HCT116 (cell line): ENCODE measurements at regions not wholly inside any gene's neighbourhood (a gene's known extent, or its start where the extent isn't known, plus 50 kb on each side); places are given as distances from the start of the nearest gene placed in this dataset.

Source experiments
- ATAC-seq: fragments of 200-7000 bp; cut with Tn5 transposase; 2 replicates; pipeline ENCODE4 v1.9.1; 2020; ENCODE audit warnings: mild to moderate bottlenecking, moderate library complexity
- BruUV-seq: library from RNA; stranded (reverse); fragments of 400-500 nt; replicated peaks from 2 replicates; lab custom pipeline; 2021; lab: Mats Ljungman, UMichigan
- CTCF ChIA-PET: fragments of 300-600 bp; sonication (Branson Sonifier 250); formaldehyde crosslinking; loops from one replicate; lab custom pipeline; 2021; ENCODE audit warnings: antibody characterized with exemption; lab: Charles Lee
- POLR2A ChIA-PET: fragments of 300-600, 350-600 bp; sonication (Branson Sonifier 250); formaldehyde crosslinking; loops from one replicate; lab custom pipeline; 2021; ENCODE audit warnings: antibody characterized with exemption; lab: Charles Lee
- RAD21 ChIA-PET, 2 experiments: fragments of 300-600 bp; sonication (Branson Sonifier 250); formaldehyde crosslinking; loops; one replicate each; lab custom pipeline; 2023; ENCODE audit warnings: low total read pairs in 2 of 2; ENCODE audit not compliant: uncharacterized antibody in 2 of 2, unreplicated experiment in 2 of 2, low non-redundant PET in 1 of 2; lab: Charles Lee
- DNase-seq: peaks from one replicate; pipeline ENCODE4 v3.0.0-alpha.2; 2010; ENCODE audit warnings: low read depth, low spot score
- H2AFZ ChIP-seq: fragments of 200-600 bp; shearing (Covaris generic), sonication (generic); 2 replicates; pipeline ENCODE4 v1.6.1; 2017; ENCODE audit warnings: low read depth, mixed run types, mixed read lengths, antibody characterized with exemption, low read length; ENCODE audit not compliant: poor library complexity, severe bottlenecking
- H3K27ac ChIP-seq: 2 replicates; pipeline ENCODE4 v1.5.1; 2012; ENCODE audit warnings: low read depth, low read length
- H3K27me3 ChIP-seq: fragments of 200-600 bp; sonication (generic); 2 replicates; pipeline ENCODE4 v1.6.1; 2016; ENCODE audit warnings: mixed run types, low read length, mixed read lengths; ENCODE audit not compliant: insufficient read depth
- H3K36me3 ChIP-seq, 2 experiments: fragments of 200-500 bp in 1 of 2; fragments of 200-600 bp in 1 of 2; sonication (Bioruptor generic) in 1 of 2; sonication (generic) in 1 of 2; 2 replicates each; pipeline versions ENCODE4 v1.5.1 to v1.6.1; 2014 to 2016; ENCODE audit warnings: low read length in 2 of 2, inconsistent platforms in 1 of 2, mixed read lengths in 1 of 2, mixed run types in 1 of 2; ENCODE audit not compliant: insufficient read depth in 2 of 2, control insufficient read depth in 1 of 2
- H3K4me1 ChIP-seq, 2 experiments: fragments of 200-600 bp in 1 of 2; sonication (generic) in 1 of 2; 2 replicates each; pipeline versions ENCODE4 v1.5.1 to v1.6.1; 2012 to 2017; ENCODE audit warnings: low read length in 2 of 2, inconsistent platforms in 1 of 2, mild to moderate bottlenecking in 1 of 2, mixed read lengths in 1 of 2, mixed run types in 1 of 2, moderate library complexity in 1 of 2; ENCODE audit not compliant: insufficient read depth in 2 of 2, control insufficient read depth in 1 of 2
- H3K4me2 ChIP-seq: fragments of 200-600 bp; sonication (generic); 2 replicates; pipeline ENCODE4 v1.6.1; 2017; ENCODE audit warnings: mixed run types, low read length, mixed read lengths
- H3K4me3 ChIP-seq, 2 experiments: fragments of 200-600 bp in 1 of 2; sonication (generic) in 1 of 2; replicated peaks in 1 of 2; 2 replicates each; pipeline ENCODE4 v1.5.1; 2011 to 2016; ENCODE audit warnings: low read length in 2 of 2, control low read depth in 1 of 2, low read depth in 1 of 2, mild to moderate bottlenecking in 1 of 2, mixed read lengths in 1 of 2, mixed run types in 1 of 2
- H3K79me2 ChIP-seq: fragments of 200-600 bp; sonication (generic); 2 replicates; pipeline ENCODE4 v1.6.1; 2017; ENCODE audit warnings: mild to moderate bottlenecking, mixed run types, low read length, moderate library complexity, mixed read lengths; ENCODE audit not compliant: insufficient read depth
- H3K9ac ChIP-seq: fragments of 200-600 bp; sonication (generic); 2 replicates; pipeline ENCODE4 v1.6.1; 2016; ENCODE audit warnings: low read length, mixed read lengths
- H3K9me2 ChIP-seq: fragments of 200-600 bp; sonication (generic), shearing (Covaris generic); 2 replicates; pipeline ENCODE4 v1.6.1; 2017; ENCODE audit warnings: mixed run types, mild to moderate bottlenecking, moderate library complexity; ENCODE audit not compliant: insufficient read depth
- H3K9me3 ChIP-seq, 2 experiments: fragments of 200-500 bp in 1 of 2; fragments of 200-600 bp in 1 of 2; sonication (Bioruptor generic) in 1 of 2; sonication (generic) in 1 of 2; 2 replicates each; pipeline ENCODE4 v1.6.1; 2014 to 2017; ENCODE audit warnings: low read length in 2 of 2, mixed read lengths in 2 of 2, inconsistent platforms in 1 of 2, low read depth in 1 of 2, mild to moderate bottlenecking in 1 of 2, mixed run types in 1 of 2, moderate library complexity in 1 of 2; ENCODE audit not compliant: control insufficient read depth in 1 of 2, insufficient read depth in 1 of 2
- H4K20me1 ChIP-seq: fragments of 200-600 bp; sonication (generic), shearing (Covaris generic); 2 replicates; pipeline ENCODE4 v1.6.1; 2017; ENCODE audit warnings: mixed run types, mild to moderate bottlenecking, moderate library complexity; ENCODE audit not compliant: insufficient read depth
- CEBPB ChIP-seq: IDR thresholded peaks from 2 replicates; pipeline ENCODE4 v1.6.1; 2012; ENCODE audit warnings: low read depth
- ELF1 ChIP-seq: IDR thresholded peaks from 2 replicates; pipeline ENCODE4 v1.6.1; 2012; ENCODE audit warnings: low read depth, borderline replicate concordance
- EZH2 ChIP-seq: fragments of 200-600 bp; sonication (generic); IDR thresholded peaks from 2 replicates; pipeline ENCODE4 v1.6.1; 2017; ENCODE audit warnings: antibody characterized with exemption, mixed run types
- EZH2phosphoT487 ChIP-seq: fragments of 200-600 bp; IDR thresholded peaks from 2 replicates; pipeline ENCODE4 v1.6.1; 2018; ENCODE audit warnings: antibody characterized with exemption, borderline replicate concordance
- JUND ChIP-seq: IDR thresholded peaks from 2 replicates; pipeline ENCODE4 v1.6.1; 2012
- POLR2AphosphoS5 ChIP-seq: IDR thresholded peaks from 2 replicates; pipeline ENCODE4 v1.6.1; 2011; ENCODE audit warnings: mild to moderate bottlenecking, low read depth, low read length, moderate library complexity
- RAD21 ChIP-seq: IDR thresholded peaks from 2 replicates; pipeline ENCODE4 v1.6.1; 2012; ENCODE audit warnings: low read depth, mild to moderate bottlenecking
- SRF ChIP-seq: IDR thresholded peaks from 2 replicates; pipeline ENCODE4 v1.6.1; 2012; ENCODE audit warnings: low read depth
- TCF7L2 ChIP-seq: IDR thresholded peaks from 2 replicates; pipeline ENCODE4 v1.7.0; 2011; ENCODE audit warnings: borderline replicate concordance, inconsistent platforms; ENCODE audit not compliant: insufficient read depth, insufficient read length; ENCODE audit errors: extremely low read depth
- ZNF274 ChIP-seq: fragments of 200-500 bp; sonication (Bioruptor generic); IDR thresholded peaks from 2 replicates; pipeline ENCODE4 v1.6.1; 2014; ENCODE audit warnings: mild to moderate bottlenecking, low read depth, low read length, inconsistent platforms
- intact Hi-C: fragments of 100-400 bp; cut with micrococcal nuclease; formaldehyde crosslinking; loops from 2 replicates; pipeline ENCODE4 v1.10.0; 2022
- TF ChIP-seq, protein P1 (sequence below): IDR thresholded peaks from 2 replicates; pipeline ENCODE4 v1.6.1; 2012
- TF ChIP-seq, protein P2 (sequence below), 3 experiments: fragments of 200-600 bp in 1 of 3; sonication (generic) in 1 of 3; IDR thresholded peaks in 2 of 3; conservative IDR thresholded peaks in 1 of 3; 2 replicates each; pipeline ENCODE4 v1.5.1; 2012 to 2017; ENCODE audit warnings: low read depth in 2 of 3, low read length in 2 of 3, antibody characterized with exemption in 1 of 3, borderline replicate concordance in 1 of 3, control low read depth in 1 of 3, mild to moderate bottlenecking in 1 of 3, mixed read lengths in 1 of 3, mixed run types in 1 of 3, moderate library complexity in 1 of 3; ENCODE audit not compliant: insufficient read depth in 1 of 3

DNA sequence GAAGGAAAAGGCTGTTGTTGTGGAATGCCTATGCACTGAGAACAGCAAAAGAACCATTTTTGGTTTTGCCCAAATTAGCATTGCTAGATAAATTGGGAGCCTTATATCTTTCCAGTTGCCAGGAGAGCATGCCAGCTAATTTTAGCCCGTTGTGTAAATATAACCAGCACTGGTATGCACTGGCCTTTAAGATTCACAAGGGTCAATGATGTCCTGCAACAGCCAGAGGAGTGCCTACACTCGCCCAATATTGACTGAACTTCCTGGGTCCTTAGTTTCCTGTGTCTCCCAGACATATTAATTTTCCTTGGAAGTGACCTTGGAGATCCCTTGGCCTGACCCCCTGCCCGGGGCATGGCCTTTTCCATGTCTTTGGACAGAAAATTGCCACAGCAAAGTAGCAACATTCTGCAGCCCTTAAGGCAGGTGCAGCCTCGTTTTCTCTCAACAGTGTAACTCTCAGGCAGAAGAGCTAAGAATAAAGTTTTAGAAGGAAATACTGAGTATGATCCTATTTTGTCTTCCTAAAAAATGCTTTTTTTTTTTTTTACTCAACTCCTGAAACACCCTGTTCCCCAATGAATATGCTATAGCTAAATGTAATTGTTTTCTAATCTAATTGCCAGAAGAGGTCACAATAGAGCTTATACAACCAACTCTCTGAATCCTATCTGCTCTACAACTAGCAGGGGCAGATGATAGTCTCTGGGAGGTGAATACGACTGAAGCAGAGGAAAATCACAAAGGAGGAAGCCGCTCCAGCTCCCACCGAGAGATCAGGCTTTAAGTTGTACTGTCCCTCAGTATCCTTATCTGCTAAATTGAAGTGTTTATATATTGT, 131.9 kb upstream of the PCGF5 start:
- H3K4me2 ChIP-seq = no peak overlapping the region
- CTCF ChIA-PET = interaction anchor here (1.0 to 1.5 kb wide), 4 partner anchors 10 to 407 kb away, joined by 3 to 12 read pairs (median 4); no protein-coding TSS in a partner anchor
- H3K36me3 ChIP-seq = no peaks in the 10 kb centered on the region
- TF ChIP-seq SRF (no peak), TCF7L2 (no peak), EZH2 (no peak), CEBPB (no peak), ELF1 (no peak), ZNF274 (no peak), POLR2AphosphoS5 (no peak), RAD21 (peak; percentile 48), JUND (no peak), EZH2phosphoT487 (no peak)
- TF ChIP-seq, protein P1, sequence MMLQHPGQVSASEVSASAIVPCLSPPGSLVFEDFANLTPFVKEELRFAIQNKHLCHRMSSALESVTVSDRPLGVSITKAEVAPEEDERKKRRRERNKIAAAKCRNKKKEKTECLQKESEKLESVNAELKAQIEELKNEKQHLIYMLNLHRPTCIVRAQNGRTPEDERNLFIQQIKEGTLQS = no peak
- TF ChIP-seq, protein P2, sequence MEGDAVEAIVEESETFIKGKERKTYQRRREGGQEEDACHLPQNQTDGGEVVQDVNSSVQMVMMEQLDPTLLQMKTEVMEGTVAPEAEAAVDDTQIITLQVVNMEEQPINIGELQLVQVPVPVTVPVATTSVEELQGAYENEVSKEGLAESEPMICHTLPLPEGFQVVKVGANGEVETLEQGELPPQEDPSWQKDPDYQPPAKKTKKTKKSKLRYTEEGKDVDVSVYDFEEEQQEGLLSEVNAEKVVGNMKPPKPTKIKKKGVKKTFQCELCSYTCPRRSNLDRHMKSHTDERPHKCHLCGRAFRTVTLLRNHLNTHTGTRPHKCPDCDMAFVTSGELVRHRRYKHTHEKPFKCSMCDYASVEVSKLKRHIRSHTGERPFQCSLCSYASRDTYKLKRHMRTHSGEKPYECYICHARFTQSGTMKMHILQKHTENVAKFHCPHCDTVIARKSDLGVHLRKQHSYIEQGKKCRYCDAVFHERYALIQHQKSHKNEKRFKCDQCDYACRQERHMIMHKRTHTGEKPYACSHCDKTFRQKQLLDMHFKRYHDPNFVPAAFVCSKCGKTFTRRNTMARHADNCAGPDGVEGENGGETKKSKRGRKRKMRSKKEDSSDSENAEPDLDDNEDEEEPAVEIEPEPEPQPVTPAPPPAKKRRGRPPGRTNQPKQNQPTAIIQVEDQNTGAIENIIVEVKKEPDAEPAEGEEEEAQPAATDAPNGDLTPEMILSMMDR (IDR thresholded peaks at IDR 0.05 in 2 of 3, conservative IDR thresholded peaks at IDR 0.05 in 1 of 3; ENCODE audit: borderline replicate concordance in 1 of 3, insufficient read depth in 1 of 3, low read depth in 2 of 3, low read length in 2 of 3) = peak in 2 of 3 experiments; percentile 18 to 19; a peak in 1 of 6 replicates
- DNase-seq (peak; percentile 1), ATAC-seq (peak; percentile 50; the same call in 1 of the 2 replicates)
- no peaks in the 10 kb centered on the region for H3K9me3 ChIP-seq
- no peak overlapping the region for H3K9ac ChIP-seq
- H3K4me1 ChIP-seq = no peaks in the 10 kb centered on the region
- no peaks in the 10 kb centered on the region for H3K9me2 ChIP-seq
- no TSS peak for BruUV-seq
- H3K27me3 ChIP-seq = no peaks in the 10 kb centered on the region
- RAD21 ChIA-PET = interaction anchor here (0.9 to 1.2 kb wide), 2 partner anchors 162 to 208 kb away, joined by 3 to 4 read pairs; no protein-coding TSS in a partner anchor
- POLR2A ChIA-PET = interaction anchor here (0.8 kb wide), 1 partner anchor 160 kb away, joined by 3 read pairs; no protein-coding TSS in a partner anchor
- H3K27ac ChIP-seq = no peak overlapping the region
- no peaks in the 10 kb centered on the region for H4K20me1 ChIP-seq
- intact Hi-C loops = loop anchor here (1.0 kb wide), 1 partner anchor 163 kb away; no protein-coding TSS in a partner anchor
- H3K79me2 ChIP-seq = no peaks in the 10 kb centered on the region
- no peak overlapping the region for H2AFZ ChIP-seq
- H3K4me3 ChIP-seq = no peak overlapping the region
